ENCODE measurements at regions not wholly inside any gene's neighbourhood (a gene's known extent, or its start where the extent isn't known, plus 50 kb on each side); places are given as distances from the start of the nearest gene placed in this dataset.

DNA sequence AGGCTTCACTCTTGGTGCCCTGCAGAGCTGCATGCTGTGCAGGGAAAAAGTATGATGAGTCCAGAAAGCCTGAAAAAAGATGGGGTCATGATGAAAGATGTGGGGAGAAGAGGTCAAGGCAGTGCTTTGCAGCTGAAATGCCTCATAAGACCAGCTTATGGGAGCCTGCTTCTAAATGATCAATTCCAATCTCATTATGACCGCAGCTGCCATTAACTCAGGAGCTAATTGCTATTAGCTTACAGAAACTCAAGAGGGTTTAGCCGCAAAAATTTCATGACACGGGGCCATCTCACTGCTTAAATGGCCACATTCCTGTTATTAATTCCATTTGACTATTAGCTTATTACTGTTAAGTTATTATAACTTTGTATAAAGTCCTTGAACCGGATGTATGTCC, 502.9 kb upstream of the ZMIZ1 start:
- no peak for TF ChIP-seq EZH2phosphoT487 (IDR thresholded peaks at IDR 0.05; ENCODE audit: borderline replicate concordance, low read depth, low read length)
- TF ChIP-seq, protein P1, sequence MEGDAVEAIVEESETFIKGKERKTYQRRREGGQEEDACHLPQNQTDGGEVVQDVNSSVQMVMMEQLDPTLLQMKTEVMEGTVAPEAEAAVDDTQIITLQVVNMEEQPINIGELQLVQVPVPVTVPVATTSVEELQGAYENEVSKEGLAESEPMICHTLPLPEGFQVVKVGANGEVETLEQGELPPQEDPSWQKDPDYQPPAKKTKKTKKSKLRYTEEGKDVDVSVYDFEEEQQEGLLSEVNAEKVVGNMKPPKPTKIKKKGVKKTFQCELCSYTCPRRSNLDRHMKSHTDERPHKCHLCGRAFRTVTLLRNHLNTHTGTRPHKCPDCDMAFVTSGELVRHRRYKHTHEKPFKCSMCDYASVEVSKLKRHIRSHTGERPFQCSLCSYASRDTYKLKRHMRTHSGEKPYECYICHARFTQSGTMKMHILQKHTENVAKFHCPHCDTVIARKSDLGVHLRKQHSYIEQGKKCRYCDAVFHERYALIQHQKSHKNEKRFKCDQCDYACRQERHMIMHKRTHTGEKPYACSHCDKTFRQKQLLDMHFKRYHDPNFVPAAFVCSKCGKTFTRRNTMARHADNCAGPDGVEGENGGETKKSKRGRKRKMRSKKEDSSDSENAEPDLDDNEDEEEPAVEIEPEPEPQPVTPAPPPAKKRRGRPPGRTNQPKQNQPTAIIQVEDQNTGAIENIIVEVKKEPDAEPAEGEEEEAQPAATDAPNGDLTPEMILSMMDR (conservative IDR thresholded peaks at IDR 0.05; ENCODE audit: low read length), result no peak

Measured in OCI-LY7 (cell line).